H1 (cell line): ENCODE measurements at regions not wholly inside any gene's neighbourhood (a gene's known extent, or its start where the extent isn't known, plus 50 kb on each side); places are given as distances from the start of the nearest gene placed in this dataset.

ENCODE experiments used
- CHD7 ChIP-seq: fragments of 300-600 bp; sonication (generic); IDR thresholded peaks from 2 replicates; pipeline ENCODE4 v1.7.1; 2012; ENCODE audit warnings: low read length, moderate library complexity, mild to moderate bottlenecking, inconsistent platforms; ENCODE audit not compliant: insufficient replicate concordance

- TF ChIP-seq CHD7 = no peak
Measured at GRCh38 chr15:88739541-88739940, 63.7 kb upstream of the ACAN start (continued).
